ENCODE measurements at regions not wholly inside any gene's neighbourhood (a gene's known extent, or its start where the extent isn't known, plus 50 kb on each side); places are given as distances from the start of the nearest gene placed in this dataset.

GRCh38 chrX:40323977-40324376, 226.2 kb upstream of the BCOR start:
- Mint-ChIP-seq H3K27me3 (ENCODE audit: low read depth) (peaks cover 26% of the 10 kb centered on the region), H3K9me3 (peaks cover 7 to 9% of the 10 kb centered on the region in 2 donors), H3K36me3 (ENCODE audit: insufficient read depth in 2 of 2) (peaks cover 3 to 8% of the 10 kb centered on the region in 2 donors), H3K27ac (no peak overlapping the region), H3K4me1 (ENCODE audit: low read depth) (no peaks in the 10 kb centered on the region), H3K4me3 (no peak overlapping the region)
- no peak for ATAC-seq (replicated peaks in 1 of 2)
- DNase-seq: no peak

GRCh38 chrX:40320819-40321218, 223.1 kb upstream of the BCOR start:
- Mint-ChIP-seq H3K27ac (no peak overlapping the region), H3K9me3 (peaks cover 17 to 22% of the 10 kb centered on the region in 2 donors), H3K27me3 (ENCODE audit: low read depth) (peaks cover 24% of the 10 kb centered on the region), H3K4me3 (no peak overlapping the region), H3K36me3 (ENCODE audit: insufficient read depth in 2 of 2) (peaks cover 14 to 15% of the 10 kb centered on the region in 2 donors), H3K4me1 (ENCODE audit: low read depth) (no peaks in the 10 kb centered on the region)
- no peak for DNase-seq
- ATAC-seq (replicated peaks in 1 of 2): no peak

- H3K4me1 Mint-ChIP-seq (ENCODE audit: low read depth): no peaks in the 10 kb centered on the region
- peaks cover 17 to 19% of the 10 kb centered on the region in 2 donors for H3K36me3 Mint-ChIP-seq (ENCODE audit: insufficient read depth in 2 of 2)
- H3K27me3 Mint-ChIP-seq (ENCODE audit: low read depth): peaks cover 20% of the 10 kb centered on the region
- ATAC-seq (replicated peaks in 1 of 2) (no peak), DNase-seq (no peak)
- no peak overlapping the region for H3K4me3 Mint-ChIP-seq
- no peak overlapping the region for H3K27ac Mint-ChIP-seq
- peaks cover 21 to 26% of the 10 kb centered on the region in 2 donors for H3K9me3 Mint-ChIP-seq
Observed at GRCh38 chrX:40318801-40319200, 221.0 kb upstream of the BCOR start.

GRCh38 chrX:40318076-40318475, 220.3 kb upstream of the BCOR start:
- H3K27me3 Mint-ChIP-seq (ENCODE audit: low read depth): peaks cover 26% of the 10 kb centered on the region
- peaks cover 21 to 26% of the 10 kb centered on the region in 2 donors for H3K9me3 Mint-ChIP-seq
- peaks cover 17 to 19% of the 10 kb centered on the region in 2 donors for H3K36me3 Mint-ChIP-seq (ENCODE audit: insufficient read depth in 2 of 2)
- no peak overlapping the region for H3K27ac Mint-ChIP-seq
- no peaks in the 10 kb centered on the region for H3K4me1 Mint-ChIP-seq (ENCODE audit: low read depth)
- DNase-seq (no peak), ATAC-seq (replicated peaks in 1 of 2) (no peak)
- H3K4me3 Mint-ChIP-seq: no peak overlapping the region

GRCh38 chrX:40316502-40316901, 218.7 kb upstream of the BCOR start:
- peaks cover 32% of the 10 kb centered on the region for H3K27me3 Mint-ChIP-seq (ENCODE audit: low read depth)
- no peaks in the 10 kb centered on the region for H3K4me1 Mint-ChIP-seq (ENCODE audit: low read depth)
- ATAC-seq (replicated peaks in 1 of 2) (no peak), DNase-seq (no peak)
- H3K36me3 Mint-ChIP-seq (ENCODE audit: insufficient read depth in 2 of 2): peaks cover 17 to 19% of the 10 kb centered on the region in 2 donors
- peaks cover 21 to 26% of the 10 kb centered on the region in 2 donors for H3K9me3 Mint-ChIP-seq
- H3K4me3 Mint-ChIP-seq: no peak overlapping the region
- H3K27ac Mint-ChIP-seq: no peak overlapping the region

- Mint-ChIP-seq H3K27ac (no peak overlapping the region), H3K4me1 (ENCODE audit: low read depth) (no peaks in the 10 kb centered on the region), H3K4me3 (no peak overlapping the region), H3K27me3 (ENCODE audit: low read depth) (peaks cover 23% of the 10 kb centered on the region), H3K36me3 (ENCODE audit: insufficient read depth in 2 of 2) (peaks cover 9 to 16% of the 10 kb centered on the region in 2 donors), H3K9me3 (peaks cover 13 to 19% of the 10 kb centered on the region in 2 donors)
- no peak for DNase-seq
- no peak for ATAC-seq (replicated peaks in 1 of 2)
Observed at GRCh38 chrX:40314070-40314469, 216.3 kb upstream of the BCOR start.

- no peak overlapping the region for H3K27ac Mint-ChIP-seq
- peaks cover 13 to 15% of the 10 kb centered on the region in 2 donors for H3K9me3 Mint-ChIP-seq
- peaks cover 17% of the 10 kb centered on the region for H3K27me3 Mint-ChIP-seq (ENCODE audit: low read depth)
- peaks cover 8 to 14% of the 10 kb centered on the region in 2 donors for H3K36me3 Mint-ChIP-seq (ENCODE audit: insufficient read depth in 2 of 2)
- H3K4me1 Mint-ChIP-seq (ENCODE audit: low read depth): no peaks in the 10 kb centered on the region
- ATAC-seq (replicated peaks in 1 of 2): no peak
- DNase-seq: no peak
- no peak overlapping the region for H3K4me3 Mint-ChIP-seq
Observed at GRCh38 chrX:40313269-40313668, 215.5 kb upstream of the BCOR start.

GRCh38 chrX:40310447-40310846, 212.7 kb upstream of the BCOR start:
- DNase-seq (no peak), ATAC-seq (replicated peaks in 1 of 2) (no peak)
- peaks cover under 1% of the 10 kb centered on the region in 2 donors for H3K9me3 Mint-ChIP-seq
- no peak overlapping the region for H3K27ac Mint-ChIP-seq
- peaks cover 20% of the 10 kb centered on the region for H3K27me3 Mint-ChIP-seq (ENCODE audit: low read depth)
- no peak overlapping the region for H3K4me3 Mint-ChIP-seq
- no peaks in the 10 kb centered on the region for H3K4me1 Mint-ChIP-seq (ENCODE audit: low read depth)
- H3K36me3 Mint-ChIP-seq (ENCODE audit: insufficient read depth in 2 of 2): peaks cover 0 to under 1% of the 10 kb centered on the region in 2 donors

GRCh38 chrX:40310016-40310415, 212.3 kb upstream of the BCOR start:
- Mint-ChIP-seq H3K27me3 (ENCODE audit: low read depth) (peaks cover 20% of the 10 kb centered on the region), H3K36me3 (ENCODE audit: insufficient read depth in 2 of 2) (no peaks in the 10 kb centered on the region), H3K9me3 (no peaks in the 10 kb centered on the region), H3K4me3 (no peak overlapping the region), H3K4me1 (ENCODE audit: low read depth) (no peaks in the 10 kb centered on the region), H3K27ac (no peak overlapping the region)
- DNase-seq (no peak), ATAC-seq (replicated peaks in 1 of 2) (no peak)

- Mint-ChIP-seq H3K9me3 (no peaks in the 10 kb centered on the region), H3K4me3 (no peak overlapping the region), H3K36me3 (ENCODE audit: insufficient read depth in 2 of 2) (no peaks in the 10 kb centered on the region), H3K27me3 (ENCODE audit: low read depth) (peaks cover 12% of the 10 kb centered on the region), H3K27ac (no peak overlapping the region), H3K4me1 (ENCODE audit: low read depth) (peaks cover 12% of the 10 kb centered on the region)
- ATAC-seq (replicated peaks in 1 of 2) (no peak), DNase-seq (no peak)
Observed at GRCh38 chrX:40307871-40308270, 210.1 kb upstream of the BCOR start.

GRCh38 chrX:40304115-40304514, 206.4 kb upstream of the BCOR start:
- DNase-seq (no peak), ATAC-seq (replicated peaks in 1 of 2) (no peak)
- Mint-ChIP-seq H3K9me3 (no peaks in the 10 kb centered on the region), H3K27me3 (ENCODE audit: low read depth) (peaks cover 37% of the 10 kb centered on the region), H3K27ac (no peak overlapping the region), H3K4me3 (no peak overlapping the region), H3K36me3 (ENCODE audit: insufficient read depth in 2 of 2) (no peaks in the 10 kb centered on the region), H3K4me1 (ENCODE audit: low read depth) (peaks cover 37% of the 10 kb centered on the region)

GRCh38 chrX:40303256-40304077, 205.7 kb upstream of the BCOR start:
- no peak for ATAC-seq (replicated peaks in 1 of 2)
- peaks cover 37% of the 10 kb centered on the region for H3K27me3 Mint-ChIP-seq (ENCODE audit: low read depth)
- H3K36me3 Mint-ChIP-seq (ENCODE audit: insufficient read depth in 2 of 2): no peaks in the 10 kb centered on the region
- peaks cover 38% of the 10 kb centered on the region for H3K4me1 Mint-ChIP-seq (ENCODE audit: low read depth)
- no peak overlapping the region for H3K27ac Mint-ChIP-seq
- H3K9me3 Mint-ChIP-seq: no peaks in the 10 kb centered on the region
- DNase-seq: peak in 1 of 2 donors; percentile 30
- H3K4me3 Mint-ChIP-seq: no peak overlapping the region

GRCh38 chrX:40300286-40300890, 202.6 kb upstream of the BCOR start:
- Mint-ChIP-seq H3K9me3 (no peaks in the 10 kb centered on the region), H3K4me3 (peak overlapping the region; percentile 59 to 70), H3K27ac (no peak overlapping the region), H3K36me3 (ENCODE audit: insufficient read depth in 2 of 2) (no peaks in the 10 kb centered on the region), H3K27me3 (ENCODE audit: low read depth) (peaks cover 36% of the 10 kb centered on the region), H3K4me1 (ENCODE audit: low read depth) (peaks cover 38% of the 10 kb centered on the region)
- DNase-seq: peak; percentile 47 to 69
- peak; percentile 82 to 84 for ATAC-seq (replicated peaks in 1 of 2)
